H1 (cell line): ENCODE measurements at regions not wholly inside any gene's neighbourhood (a gene's known extent, or its start where the extent isn't known, plus 50 kb on each side); places are given as distances from the start of the nearest gene placed in this dataset.

Source experiments
- CBX8 ChIP-seq: fragments of 300-800, 300-1000 bp; sonication (generic); IDR thresholded peaks from 2 replicates; pipeline ENCODE4 v1.7.1; 2016; ENCODE audit warnings: low read depth, low read length, borderline replicate concordance
- EGR1 ChIP-seq: IDR thresholded peaks from 2 replicates; pipeline ENCODE4 v1.6.1; 2011; ENCODE audit warnings: low read depth, low read length, borderline replicate concordance
- EP300 ChIP-seq, 2 experiments: IDR thresholded peaks; 1 replicate in 1 of 2; 2 replicates in 1 of 2; pipeline ENCODE4 v1.6.1; 2011 to 2012; ENCODE audit warnings: low read depth in 2 of 2, low read length in 2 of 2, mild to moderate bottlenecking in 2 of 2, borderline replicate concordance in 1 of 2, inconsistent platforms in 1 of 2, moderate library complexity in 1 of 2
- EZH2 ChIP-seq: fragments of 200-600 bp; sonication (generic); IDR thresholded peaks from 2 replicates; pipeline ENCODE4 v1.7.1; 2012; ENCODE audit warnings: low read depth, mild to moderate bottlenecking, moderate library complexity, low read length, inconsistent platforms; ENCODE audit not compliant: severe bottlenecking
- HDAC6 ChIP-seq: IDR thresholded peaks from one replicate; pipeline ENCODE4 v1.7.1; 2012; ENCODE audit warnings: low read depth, mild to moderate bottlenecking, inconsistent platforms, low read length, moderate library complexity
- POLR2A ChIP-seq, 2 experiments: IDR thresholded peaks; 1 replicate in 1 of 2; 2 replicates in 1 of 2; pipeline ENCODE4 v1.6.1; 2011; ENCODE audit warnings: low read depth in 2 of 2, low read length in 2 of 2, mild to moderate bottlenecking in 2 of 2; ENCODE audit errors: control extremely low read depth in 1 of 2
- RAD21 ChIP-seq, 2 experiments: IDR thresholded peaks in 1 of 2; conservative IDR thresholded peaks in 1 of 2; 2 replicates each; pipeline ENCODE4 v1.6.1; 2011; ENCODE audit warnings: low read depth in 2 of 2, low read length in 2 of 2, improper control_type of control experiment in 1 of 2, inconsistent platforms in 1 of 2, mild to moderate bottlenecking in 1 of 2, moderate library complexity in 1 of 2
- RBBP5 ChIP-seq: IDR thresholded peaks from 2 replicates; pipeline ENCODE4 v1.7.1; 2012; ENCODE audit warnings: low read depth, mild to moderate bottlenecking, inconsistent platforms, low read length, moderate library complexity, borderline replicate concordance
- SIN3A ChIP-seq, 2 experiments: IDR thresholded peaks in 1 of 2; conservative IDR thresholded peaks in 1 of 2; 2 replicates each; pipeline ENCODE4 v1.6.1; 2011 to 2012; ENCODE audit warnings: low read length in 2 of 2, improper control_type of control experiment in 1 of 2, low read depth in 1 of 2, mild to moderate bottlenecking in 1 of 2
- ZNF274 ChIP-seq: IDR thresholded peaks from 2 replicates; pipeline ENCODE4 v1.7.0; 2012; ENCODE audit warnings: low read length, borderline replicate concordance; ENCODE audit errors: extremely low read depth
- TF ChIP-seq, protein P1 (sequence below), 3 experiments: IDR thresholded peaks; 1 replicate in 2 of 3; 2 replicates in 1 of 3; pipeline versions ENCODE4 v1.5.1 to v1.6.1; 2011; ENCODE audit warnings: low read length in 3 of 3, mild to moderate bottlenecking in 3 of 3, inconsistent platforms in 2 of 3, low read depth in 1 of 3, moderate library complexity in 1 of 3; ENCODE audit not compliant: insufficient read depth in 1 of 3; ENCODE audit errors: control extremely low read depth in 1 of 3

DNA sequence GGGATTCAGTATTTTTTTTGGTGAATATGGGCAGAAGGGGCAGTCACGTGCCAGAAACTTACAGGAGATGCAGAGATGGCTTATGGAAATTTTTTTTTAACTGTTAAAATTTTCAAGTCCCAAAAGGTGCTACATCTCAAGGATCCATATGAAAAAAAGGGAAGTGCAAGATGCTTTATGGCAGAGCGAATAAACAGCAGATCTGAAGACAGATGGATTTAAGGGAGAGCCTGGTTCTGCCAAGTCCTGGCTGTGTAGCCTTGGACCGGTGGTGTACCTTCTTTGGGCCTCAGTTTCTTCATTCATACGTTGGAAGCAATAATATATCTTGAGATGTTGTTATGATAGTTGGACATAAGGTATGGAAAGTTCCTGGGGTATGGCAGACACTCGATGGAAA, 91.5 kb upstream of the ARRDC4 start:
- TF ChIP-seq, protein P1, sequence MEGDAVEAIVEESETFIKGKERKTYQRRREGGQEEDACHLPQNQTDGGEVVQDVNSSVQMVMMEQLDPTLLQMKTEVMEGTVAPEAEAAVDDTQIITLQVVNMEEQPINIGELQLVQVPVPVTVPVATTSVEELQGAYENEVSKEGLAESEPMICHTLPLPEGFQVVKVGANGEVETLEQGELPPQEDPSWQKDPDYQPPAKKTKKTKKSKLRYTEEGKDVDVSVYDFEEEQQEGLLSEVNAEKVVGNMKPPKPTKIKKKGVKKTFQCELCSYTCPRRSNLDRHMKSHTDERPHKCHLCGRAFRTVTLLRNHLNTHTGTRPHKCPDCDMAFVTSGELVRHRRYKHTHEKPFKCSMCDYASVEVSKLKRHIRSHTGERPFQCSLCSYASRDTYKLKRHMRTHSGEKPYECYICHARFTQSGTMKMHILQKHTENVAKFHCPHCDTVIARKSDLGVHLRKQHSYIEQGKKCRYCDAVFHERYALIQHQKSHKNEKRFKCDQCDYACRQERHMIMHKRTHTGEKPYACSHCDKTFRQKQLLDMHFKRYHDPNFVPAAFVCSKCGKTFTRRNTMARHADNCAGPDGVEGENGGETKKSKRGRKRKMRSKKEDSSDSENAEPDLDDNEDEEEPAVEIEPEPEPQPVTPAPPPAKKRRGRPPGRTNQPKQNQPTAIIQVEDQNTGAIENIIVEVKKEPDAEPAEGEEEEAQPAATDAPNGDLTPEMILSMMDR (IDR thresholded peaks at IDR 0.05; ENCODE audit: control extremely low read depth in 1 of 3, insufficient read depth in 1 of 3, low read depth in 1 of 3, low read length in 3 of 3): no peak
- TF ChIP-seq EZH2 (no peak), HDAC6 (no peak), POLR2A (IDR thresholded peaks at IDR 0.05; ENCODE audit: control extremely low read depth in 1 of 2, low read depth in 2 of 2, low read length in 2 of 2) (no peak), RBBP5 (no peak), ZNF274 (no peak), SIN3A (conservative IDR thresholded peaks at IDR 0.05 in 1 of 2, IDR thresholded peaks at IDR 0.05 in 1 of 2; ENCODE audit: low read depth in 1 of 2, low read length in 2 of 2) (no peak), EGR1 (no peak), RAD21 (IDR thresholded peaks at IDR 0.05 in 1 of 2, conservative IDR thresholded peaks at IDR 0.05 in 1 of 2; ENCODE audit: low read depth in 2 of 2, low read length in 2 of 2) (no peak), CBX8 (no peak), EP300 (IDR thresholded peaks at IDR 0.05; ENCODE audit: borderline replicate concordance in 1 of 2, low read depth in 2 of 2, low read length in 2 of 2) (no peak)
